Karpas-422 (cell line): ENCODE measurements at regions not wholly inside any gene's neighbourhood (a gene's known extent, or its start where the extent isn't known, plus 50 kb on each side); places are given as distances from the start of the nearest gene placed in this dataset.

ENCODE experiments used
- DNase-seq: peaks from one replicate; pipeline ENCODE4 v3.0.0-alpha.2; 2015
- H2AFZ ChIP-seq: fragments of 200-600 bp; sonication (generic); 2 replicates; pipeline ENCODE4 v1.6.1; 2014; ENCODE audit warnings: antibody characterized with exemption, low read length, mixed read lengths
- H3K27ac ChIP-seq: fragments of 200-600 bp; sonication (generic); 2 replicates; pipeline ENCODE4 v1.5.1; 2014; ENCODE audit warnings: mild to moderate bottlenecking, low read length, moderate library complexity
- H3K27me3 ChIP-seq: fragments of 200-600 bp; sonication (generic); 2 replicates; pipeline ENCODE4 v1.6.1; 2014; ENCODE audit warnings: low read length, mixed read lengths
- H3K36me3 ChIP-seq: fragments of 200-600 bp; sonication (generic); 2 replicates; pipeline ENCODE4 v1.6.1; 2014; ENCODE audit warnings: low read length, mixed read lengths; ENCODE audit not compliant: insufficient read depth
- H3K4me1 ChIP-seq: fragments of 200-600 bp; sonication (generic); 2 replicates; pipeline ENCODE4 v1.6.1; 2014; ENCODE audit warnings: mild to moderate bottlenecking, low read length, mixed read lengths
- H3K4me2 ChIP-seq: fragments of 200-600 bp; sonication (generic); 2 replicates; pipeline ENCODE4 v1.6.1; 2014; ENCODE audit warnings: low read length, low read depth, mild to moderate bottlenecking; ENCODE audit not compliant: poor library complexity, severe bottlenecking
- H3K4me3 ChIP-seq: fragments of 200-600 bp; sonication (generic); 2 replicates; pipeline ENCODE4 v1.5.1; 2014; ENCODE audit warnings: mild to moderate bottlenecking, antibody characterized with exemption, low read length, mixed read lengths
- H3K79me2 ChIP-seq: fragments of 200-600 bp; sonication (generic); 2 replicates; pipeline ENCODE4 v1.6.1; 2014; ENCODE audit warnings: mild to moderate bottlenecking, low read length, mixed read lengths
- H3K9ac ChIP-seq: fragments of 200-600 bp; sonication (generic); 2 replicates; pipeline ENCODE4 v1.6.0; 2014; ENCODE audit warnings: low read length
- H3K9me2 ChIP-seq: fragments of 200-600 bp; sonication (generic), shearing (Covaris generic); replicated peaks from 2 replicates; pipeline ENCODE4 v1.6.0; 2014; ENCODE audit warnings: mild to moderate bottlenecking, low read length, moderate library complexity; ENCODE audit not compliant: insufficient read depth
- H3K9me3 ChIP-seq: fragments of 300-700, 200-600 bp; sonication (generic); 2 replicates; pipeline ENCODE4 v1.6.1; 2014; ENCODE audit warnings: low read length, mixed read lengths
- H4K20me1 ChIP-seq: fragments of 200-600 bp; sonication (generic); 2 replicates; pipeline ENCODE4 v1.6.1; 2014; ENCODE audit warnings: mild to moderate bottlenecking, antibody characterized with exemption, low read length, low read depth; ENCODE audit not compliant: insufficient read depth

- Histone ChIP-seq H3K9me2 (no peaks in the 10 kb centered on the region), H3K27me3 (no peaks in the 10 kb centered on the region), H3K4me3 (no peak overlapping the region), H3K27ac (no peak overlapping the region), H3K9me3 (no peaks in the 10 kb centered on the region), H3K9ac (no peak overlapping the region), H3K4me1 (no peaks in the 10 kb centered on the region), H2AFZ (no peak overlapping the region), H3K36me3 (no peaks in the 10 kb centered on the region), H3K4me2 (no peak overlapping the region), H3K79me2 (no peaks in the 10 kb centered on the region), H4K20me1 (no peaks in the 10 kb centered on the region)
- no peak for DNase-seq
Measured at GRCh38 chr6:47376930-47377329, 67.2 kb upstream of the TNFRSF21 start.

- Histone ChIP-seq H4K20me1 (no peaks in the 10 kb centered on the region), H3K36me3 (no peaks in the 10 kb centered on the region), H3K4me1 (no peaks in the 10 kb centered on the region), H3K27me3 (no peaks in the 10 kb centered on the region), H3K4me2 (no peak overlapping the region), H3K27ac (no peak overlapping the region), H2AFZ (no peak overlapping the region), H3K4me3 (no peak overlapping the region), H3K79me2 (no peaks in the 10 kb centered on the region), H3K9ac (no peak overlapping the region), H3K9me2 (no peaks in the 10 kb centered on the region), H3K9me3 (no peaks in the 10 kb centered on the region)
- no peak for DNase-seq
Measured at GRCh38 chr6:47377971-47378370, 68.3 kb upstream of the TNFRSF21 start.

GRCh38 chr6:47379328-47379727 is 69.6 kb upstream of the TNFRSF21 start:
- Histone ChIP-seq H2AFZ (no peak overlapping the region), H3K4me2 (no peak overlapping the region), H3K4me3 (no peak overlapping the region), H3K9me3 (no peaks in the 10 kb centered on the region), H3K4me1 (no peaks in the 10 kb centered on the region), H3K79me2 (no peaks in the 10 kb centered on the region), H3K9me2 (no peaks in the 10 kb centered on the region), H3K27me3 (0 out of 2 replicates have a peak, but pooled peaks cover 2% of the 10 kb centered on the region), H3K27ac (no peak overlapping the region), H3K36me3 (no peaks in the 10 kb centered on the region), H3K9ac (no peak overlapping the region), H4K20me1 (no peaks in the 10 kb centered on the region)
- no peak for DNase-seq

GRCh38 chr6:47380251-47380650 is 70.5 kb upstream of the TNFRSF21 start:
- H3K4me3 ChIP-seq, result no peak overlapping the region
- no peaks in the 10 kb centered on the region for H3K79me2 ChIP-seq
- 0 out of 2 replicates have a peak, but pooled peaks cover 2% of the 10 kb centered on the region for H3K27me3 ChIP-seq
- H3K9me3 ChIP-seq, result no peaks in the 10 kb centered on the region
- H3K36me3 ChIP-seq, result no peaks in the 10 kb centered on the region
- H3K9ac ChIP-seq, result no peak overlapping the region
- H3K4me2 ChIP-seq, result no peak overlapping the region
- H4K20me1 ChIP-seq, result no peaks in the 10 kb centered on the region
- H3K27ac ChIP-seq, result no peak overlapping the region
- no peak overlapping the region for H2AFZ ChIP-seq
- no peaks in the 10 kb centered on the region for H3K9me2 ChIP-seq
- no peaks in the 10 kb centered on the region for H3K4me1 ChIP-seq
- DNase-seq, result no peak

- Histone ChIP-seq H3K4me2 (no peak overlapping the region), H3K4me1 (no peaks in the 10 kb centered on the region), H2AFZ (no peak overlapping the region), H3K4me3 (no peak overlapping the region), H3K79me2 (no peaks in the 10 kb centered on the region), H3K27ac (no peak overlapping the region), H3K9ac (no peak overlapping the region), H3K36me3 (no peaks in the 10 kb centered on the region), H4K20me1 (no peaks in the 10 kb centered on the region), H3K27me3 (0 out of 2 replicates have a peak, but pooled peaks cover 2% of the 10 kb centered on the region), H3K9me2 (no peaks in the 10 kb centered on the region), H3K9me3 (no peaks in the 10 kb centered on the region)
- DNase-seq, result no peak
Measured at GRCh38 chr6:47381036-47381435, 71.3 kb upstream of the TNFRSF21 start.

- H3K9me3 ChIP-seq, result no peaks in the 10 kb centered on the region
- no peaks in the 10 kb centered on the region for H3K79me2 ChIP-seq
- H3K27ac ChIP-seq, result no peak overlapping the region
- no peak overlapping the region for H2AFZ ChIP-seq
- no peaks in the 10 kb centered on the region for H3K4me1 ChIP-seq
- no peaks in the 10 kb centered on the region for H3K9me2 ChIP-seq
- no peak for DNase-seq
- H3K27me3 ChIP-seq, result 0 out of 2 replicates have a peak, but pooled peaks cover 2% of the 10 kb centered on the region
- no peak overlapping the region for H3K4me2 ChIP-seq
- no peaks in the 10 kb centered on the region for H3K36me3 ChIP-seq
- no peaks in the 10 kb centered on the region for H4K20me1 ChIP-seq
- no peak overlapping the region for H3K9ac ChIP-seq
- no peak overlapping the region for H3K4me3 ChIP-seq
Measured at GRCh38 chr6:47383360-47383759, 73.7 kb upstream of the TNFRSF21 start.

GRCh38 chr6:47391675-47392074 is 82.0 kb upstream of the TNFRSF21 start:
- H3K4me1 ChIP-seq, result no peaks in the 10 kb centered on the region
- H3K9ac ChIP-seq, result no peak overlapping the region
- H3K9me3 ChIP-seq, result no peaks in the 10 kb centered on the region
- H3K4me3 ChIP-seq, result no peak overlapping the region
- H4K20me1 ChIP-seq, result no peaks in the 10 kb centered on the region
- no peaks in the 10 kb centered on the region for H3K79me2 ChIP-seq
- H3K36me3 ChIP-seq, result no peaks in the 10 kb centered on the region
- no peak overlapping the region for H3K27ac ChIP-seq
- DNase-seq, result no peak
- no peaks in the 10 kb centered on the region for H3K27me3 ChIP-seq
- H3K9me2 ChIP-seq, result no peaks in the 10 kb centered on the region
- no peak overlapping the region for H3K4me2 ChIP-seq
- H2AFZ ChIP-seq, result no peak overlapping the region

- H3K4me3 ChIP-seq, result no peak overlapping the region
- H3K79me2 ChIP-seq, result no peaks in the 10 kb centered on the region
- no peak overlapping the region for H3K9ac ChIP-seq
- H4K20me1 ChIP-seq, result no peaks in the 10 kb centered on the region
- no peaks in the 10 kb centered on the region for H3K27me3 ChIP-seq
- DNase-seq, result no peak
- no peak overlapping the region for H3K27ac ChIP-seq
- H2AFZ ChIP-seq, result no peak overlapping the region
- H3K36me3 ChIP-seq, result no peaks in the 10 kb centered on the region
- no peaks in the 10 kb centered on the region for H3K9me3 ChIP-seq
- H3K9me2 ChIP-seq, result no peaks in the 10 kb centered on the region
- no peak overlapping the region for H3K4me2 ChIP-seq
- no peaks in the 10 kb centered on the region for H3K4me1 ChIP-seq
Measured at GRCh38 chr6:47392251-47392650, 82.5 kb upstream of the TNFRSF21 start.
